CD4-positive, alpha-beta T cell (primary cell): ENCODE measurements at regions not wholly inside any gene's neighbourhood (a gene's known extent, or its start where the extent isn't known, plus 50 kb on each side); places are given as distances from the start of the nearest gene placed in this dataset.

Experiments used
- ATAC-seq: fragments of 200-7000 bp; cut with Tn5 transposase; one replicate; pipeline ENCODE4 v1.10.0; 2022; ENCODE audit warnings: mild to moderate bottlenecking; ENCODE audit not compliant: poor library complexity
- CTCF ChIA-PET: fragments of 350-600 bp; sonication (Branson Sonifier 250); formaldehyde crosslinking; loops from one replicate; lab custom pipeline; 2021; ENCODE audit warnings: antibody characterized with exemption, inconsistent platforms; lab: Charles Lee
- POLR2A ChIA-PET: fragments of 350-600 bp; sonication (Branson Sonifier 250); formaldehyde crosslinking; loops from one replicate; lab custom pipeline; 2021; ENCODE audit warnings: antibody characterized with exemption, inconsistent platforms; lab: Charles Lee
- DNase-seq, 14 experiments: peaks; one replicate each; pipeline ENCODE4 v3.0.0-alpha.2; 2013 to 2020; ENCODE audit warnings: mixed read lengths in 2 of 14
- H3K27ac ChIP-seq, 2 donors: one replicate each; pipeline versions ENCODE4 v1.5.1 to v1.7.0; 2013; ENCODE audit warnings: low read length in 2 of 2, low read depth in 1 of 2, mild to moderate bottlenecking in 1 of 2
- H3K27me3 ChIP-seq, 2 experiments: 1 replicate in 1 of 2; 2 replicates in 1 of 2; pipeline versions ENCODE4 v1.6.1 to v1.7.0; 2013; ENCODE audit warnings: low read length in 2 of 2, control low read depth in 1 of 2, mild to moderate bottlenecking in 1 of 2, moderate library complexity in 1 of 2; ENCODE audit not compliant: insufficient read depth in 2 of 2, control insufficient read depth in 1 of 2
- H3K36me3 ChIP-seq: one replicate; pipeline ENCODE4 v1.6.1; 2013; ENCODE audit warnings: low read length, control low read depth; ENCODE audit not compliant: insufficient read depth
- H3K4me1 ChIP-seq: one replicate; pipeline ENCODE4 v1.6.1; 2013; ENCODE audit warnings: low read length, control low read depth; ENCODE audit not compliant: insufficient read depth
- H3K4me3 ChIP-seq: one replicate; pipeline ENCODE4 v1.5.1; 2013; ENCODE audit warnings: mild to moderate bottlenecking, low read length, moderate library complexity
- H3K9me3 ChIP-seq, 2 experiments: 1 replicate in 1 of 2; 2 replicates in 1 of 2; pipeline versions ENCODE4 v1.6.1 to v1.7.0; 2013; ENCODE audit warnings: low read length in 2 of 2, mild to moderate bottlenecking in 2 of 2, control low read depth in 1 of 2, moderate library complexity in 1 of 2; ENCODE audit not compliant: control insufficient read depth in 1 of 2, insufficient read depth in 1 of 2
- H3K27ac Mint-ChIP-seq: one replicate; pipeline ENCODE4 v1.8.0; 2020; ENCODE audit warnings: mixed read lengths
- H3K27me3 Mint-ChIP-seq: one replicate; pipeline ENCODE4 v1.8.0; 2021; ENCODE audit warnings: mixed read lengths
- H3K36me3 Mint-ChIP-seq: one replicate; pipeline ENCODE4 v1.8.0; 2021; ENCODE audit warnings: low read depth, mixed read lengths
- H3K4me1 Mint-ChIP-seq: one replicate; pipeline ENCODE4 v1.8.0; 2021; ENCODE audit warnings: low read depth, mixed read lengths
- H3K4me3 Mint-ChIP-seq: one replicate; pipeline ENCODE4 v1.8.0; 2020; ENCODE audit warnings: mild to moderate bottlenecking, mixed read lengths
- H3K9me3 Mint-ChIP-seq: one replicate; pipeline ENCODE4 v1.8.0; 2020; ENCODE audit warnings: mixed read lengths
- CTCF ChIP-seq: fragments of 200-600 bp; IDR thresholded peaks from one replicate; pipeline ENCODE4 v1.8.0; 2022; ENCODE audit warnings: antibody characterized with exemption, mild to moderate bottlenecking
- intact Hi-C, 2 experiments: fragments of 100-400 bp; cut with DNase I in 1 of 2; cut with micrococcal nuclease in 1 of 2; formaldehyde crosslinking; loops; one replicate each; pipeline versions ENCODE4 v1.15.1 to v1.9.0; 2023 to 2025; cut with DNase I, micrococcal nuclease

GRCh38 chr6:74467533-74468215 is 738.2 kb downstream of the COL12A1 start:
- TF ChIP-seq CTCF = no peak
- no peaks in the 10 kb centered on the region for H3K4me1 Mint-ChIP-seq
- Histone ChIP-seq H3K9me3 (no peaks in the 10 kb centered on the region), H3K27ac (no peak overlapping the region), H3K4me3 (no peak overlapping the region), H3K4me1 (no peaks in the 10 kb centered on the region), H3K36me3 (no peaks in the 10 kb centered on the region), H3K27me3 (no peaks in the 10 kb centered on the region)
- no peak overlapping the region for H3K27ac Mint-ChIP-seq
- peaks cover 3% of the 10 kb centered on the region for H3K9me3 Mint-ChIP-seq
- H3K27me3 Mint-ChIP-seq = no peaks in the 10 kb centered on the region
- no peaks in the 10 kb centered on the region for H3K36me3 Mint-ChIP-seq
- no peak overlapping the region for H3K4me3 Mint-ChIP-seq
- DNase-seq (no peak), ATAC-seq (no peak)
- ChIA-PET POLR2A (no interaction called here), CTCF (no interaction called here)
- intact Hi-C loops = no loop called here

GRCh38 chr6:74466572-74466971 is 739.3 kb downstream of the COL12A1 start:
- ChIA-PET POLR2A (no interaction called here), CTCF (no interaction called here)
- Mint-ChIP-seq H3K27me3 (no peaks in the 10 kb centered on the region), H3K36me3 (no peaks in the 10 kb centered on the region), H3K4me3 (no peak overlapping the region), H3K9me3 (peaks cover 3% of the 10 kb centered on the region), H3K27ac (no peak overlapping the region), H3K4me1 (no peaks in the 10 kb centered on the region)
- H3K27ac ChIP-seq = no peak overlapping the region
- DNase-seq (no peak), ATAC-seq (no peak)
- no peaks in the 10 kb centered on the region for H3K4me1 ChIP-seq
- H3K36me3 ChIP-seq = no peaks in the 10 kb centered on the region
- no peaks in the 10 kb centered on the region for H3K9me3 ChIP-seq
- no peak for TF ChIP-seq CTCF
- H3K4me3 ChIP-seq = no peak overlapping the region
- no peaks in the 10 kb centered on the region for H3K27me3 ChIP-seq
- intact Hi-C loops = no loop called here

- DNase-seq (no peak), ATAC-seq (no peak)
- H3K4me1 Mint-ChIP-seq = no peaks in the 10 kb centered on the region
- no peaks in the 10 kb centered on the region for H3K36me3 Mint-ChIP-seq
- Histone ChIP-seq H3K27ac (no peak overlapping the region), H3K36me3 (no peaks in the 10 kb centered on the region), H3K9me3 (peaks cover 7 to 13% of the 10 kb centered on the region in 2 experiments), H3K27me3 (no peaks in the 10 kb centered on the region), H3K4me1 (no peaks in the 10 kb centered on the region), H3K4me3 (no peak overlapping the region)
- H3K27me3 Mint-ChIP-seq = no peaks in the 10 kb centered on the region
- ChIA-PET CTCF (no interaction called here), POLR2A (no interaction called here)
- no peak overlapping the region for H3K27ac Mint-ChIP-seq
- H3K9me3 Mint-ChIP-seq = peaks cover 6% of the 10 kb centered on the region
- no peak for TF ChIP-seq CTCF
- H3K4me3 Mint-ChIP-seq = no peak overlapping the region
- intact Hi-C loops = no loop called here
Measured at GRCh38 chr6:74459260-74459659, 746.6 kb downstream of the COL12A1 start.
